Loucy (cell line): ENCODE measurements at regions not wholly inside any gene's neighbourhood (a gene's known extent, or its start where the extent isn't known, plus 50 kb on each side); places are given as distances from the start of the nearest gene placed in this dataset.

Experiments used
- H2AFZ ChIP-seq: fragments of 200-600 bp; sonication (generic); 2 replicates; pipeline ENCODE4 v1.6.0; 2016; ENCODE audit warnings: antibody characterized with exemption, mild to moderate bottlenecking, low read length, moderate library complexity
- H3F3A ChIP-seq: fragments of 200-600 bp; 2 replicates; pipeline ENCODE4 v1.6.0; 2016; ENCODE audit warnings: antibody characterized with exemption, low read depth, mild to moderate bottlenecking
- H3K27me3 ChIP-seq: fragments of 200-600 bp; sonication (generic); 2 replicates; pipeline ENCODE4 v1.6.1; 2014; ENCODE audit warnings: low read length, mild to moderate bottlenecking; ENCODE audit not compliant: insufficient read depth, poor library complexity, severe bottlenecking
- H3K36me3 ChIP-seq: fragments of 200-600 bp; sonication (generic); 2 replicates; pipeline ENCODE4 v1.6.1; 2016; ENCODE audit warnings: low read length; ENCODE audit not compliant: insufficient read depth
- H3K4me1 ChIP-seq: fragments of 200-600 bp; sonication (generic); 2 replicates; pipeline ENCODE4 v1.5.1; 2014; ENCODE audit warnings: low read length, mild to moderate bottlenecking; ENCODE audit not compliant: insufficient read depth, poor library complexity, severe bottlenecking
- H3K4me2 ChIP-seq: fragments of 200-600 bp; sonication (generic); 2 replicates; pipeline ENCODE4 v1.6.0; 2014; ENCODE audit warnings: antibody characterized with exemption, low read length, low read depth, mild to moderate bottlenecking; ENCODE audit not compliant: poor library complexity, severe bottlenecking
- H3K4me3 ChIP-seq: fragments of 200-600 bp; sonication (generic); 2 replicates; pipeline ENCODE4 v1.5.1; 2014; ENCODE audit warnings: low read length, mild to moderate bottlenecking, mixed read lengths; ENCODE audit not compliant: poor library complexity, severe bottlenecking
- H3K79me2 ChIP-seq: fragments of 200-600 bp; sonication (generic); 2 replicates; pipeline ENCODE4 v1.6.1; 2014; ENCODE audit warnings: low read length; ENCODE audit not compliant: insufficient read depth
- H3K9ac ChIP-seq: fragments of 200-600 bp; sonication (generic); 2 replicates; pipeline ENCODE4 v1.6.0; 2014; ENCODE audit warnings: mild to moderate bottlenecking, low read depth, low read length, moderate library complexity; ENCODE audit not compliant: poor library complexity, severe bottlenecking
- H3K9me2 ChIP-seq: fragments of 200-600 bp; sonication (generic); replicated peaks from 2 replicates; pipeline ENCODE4 v1.6.1; 2016; ENCODE audit warnings: low read depth, low read length, mixed read lengths
- H3K9me3 ChIP-seq: fragments of 200-600 bp; sonication (generic); 2 replicates; pipeline ENCODE4 v1.6.1; 2014; ENCODE audit warnings: mild to moderate bottlenecking, antibody characterized with exemption, low read length, low read depth; ENCODE audit not compliant: insufficient read depth
- H4K20me1 ChIP-seq: fragments of 200-600 bp; sonication (generic); 2 replicates; pipeline ENCODE4 v1.6.0; 2014; ENCODE audit warnings: antibody characterized with exemption, low read length, mild to moderate bottlenecking; ENCODE audit not compliant: insufficient read depth, poor library complexity, severe bottlenecking
- EZH2phosphoT487 ChIP-seq: fragments of 200-600 bp; IDR thresholded peaks from 2 replicates; pipeline ENCODE4 v1.6.1; 2018; ENCODE audit warnings: antibody characterized with exemption, mild to moderate bottlenecking, moderate library complexity, borderline replicate concordance
- TF ChIP-seq, protein P1 (sequence below): fragments of 200-600 bp; sonication (generic); conservative IDR thresholded peaks from 2 replicates; pipeline ENCODE4 v1.5.1; 2014; ENCODE audit warnings: mild to moderate bottlenecking, antibody characterized with exemption, low read length

DNA sequence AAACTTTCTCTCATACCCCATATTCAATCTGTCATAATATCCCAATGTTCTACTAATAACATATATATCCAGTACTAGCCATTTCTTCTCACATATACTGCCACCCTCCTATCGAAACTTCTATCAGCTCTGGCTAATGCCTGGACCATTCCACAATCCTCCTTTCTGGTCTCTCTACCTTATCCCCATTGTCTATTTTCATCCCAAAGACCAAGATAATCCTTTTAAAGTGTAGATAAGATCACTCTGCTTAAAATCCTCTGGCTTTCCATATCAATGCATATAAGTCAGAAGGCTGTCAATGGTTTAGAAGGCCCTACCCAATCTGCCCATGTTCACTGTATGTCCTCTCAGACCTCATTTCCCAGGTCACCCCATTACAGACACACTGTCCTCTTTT is 229.6 kb downstream of the ZEB2 start:
- no peak overlapping the region for H2AFZ ChIP-seq
- no peak overlapping the region for H3K4me3 ChIP-seq
- no peaks in the 10 kb centered on the region for H4K20me1 ChIP-seq
- no peaks in the 10 kb centered on the region for H3K9me3 ChIP-seq
- H3K9me2 ChIP-seq: no peaks in the 10 kb centered on the region
- TF ChIP-seq EZH2phosphoT487: no peak
- TF ChIP-seq, protein P1, sequence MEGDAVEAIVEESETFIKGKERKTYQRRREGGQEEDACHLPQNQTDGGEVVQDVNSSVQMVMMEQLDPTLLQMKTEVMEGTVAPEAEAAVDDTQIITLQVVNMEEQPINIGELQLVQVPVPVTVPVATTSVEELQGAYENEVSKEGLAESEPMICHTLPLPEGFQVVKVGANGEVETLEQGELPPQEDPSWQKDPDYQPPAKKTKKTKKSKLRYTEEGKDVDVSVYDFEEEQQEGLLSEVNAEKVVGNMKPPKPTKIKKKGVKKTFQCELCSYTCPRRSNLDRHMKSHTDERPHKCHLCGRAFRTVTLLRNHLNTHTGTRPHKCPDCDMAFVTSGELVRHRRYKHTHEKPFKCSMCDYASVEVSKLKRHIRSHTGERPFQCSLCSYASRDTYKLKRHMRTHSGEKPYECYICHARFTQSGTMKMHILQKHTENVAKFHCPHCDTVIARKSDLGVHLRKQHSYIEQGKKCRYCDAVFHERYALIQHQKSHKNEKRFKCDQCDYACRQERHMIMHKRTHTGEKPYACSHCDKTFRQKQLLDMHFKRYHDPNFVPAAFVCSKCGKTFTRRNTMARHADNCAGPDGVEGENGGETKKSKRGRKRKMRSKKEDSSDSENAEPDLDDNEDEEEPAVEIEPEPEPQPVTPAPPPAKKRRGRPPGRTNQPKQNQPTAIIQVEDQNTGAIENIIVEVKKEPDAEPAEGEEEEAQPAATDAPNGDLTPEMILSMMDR: no peak
- no peak overlapping the region for H3K9ac ChIP-seq
- no peaks in the 10 kb centered on the region for H3K27me3 ChIP-seq
- no peaks in the 10 kb centered on the region; the same call in 1 of the 2 replicates for H3K36me3 ChIP-seq
- H3F3A ChIP-seq: no peaks in the 10 kb centered on the region
- no peak overlapping the region for H3K4me2 ChIP-seq
- peaks cover 8% of the 10 kb centered on the region; the same call in 1 of the 2 replicates for H3K79me2 ChIP-seq
- H3K4me1 ChIP-seq: no peaks in the 10 kb centered on the region

DNA sequence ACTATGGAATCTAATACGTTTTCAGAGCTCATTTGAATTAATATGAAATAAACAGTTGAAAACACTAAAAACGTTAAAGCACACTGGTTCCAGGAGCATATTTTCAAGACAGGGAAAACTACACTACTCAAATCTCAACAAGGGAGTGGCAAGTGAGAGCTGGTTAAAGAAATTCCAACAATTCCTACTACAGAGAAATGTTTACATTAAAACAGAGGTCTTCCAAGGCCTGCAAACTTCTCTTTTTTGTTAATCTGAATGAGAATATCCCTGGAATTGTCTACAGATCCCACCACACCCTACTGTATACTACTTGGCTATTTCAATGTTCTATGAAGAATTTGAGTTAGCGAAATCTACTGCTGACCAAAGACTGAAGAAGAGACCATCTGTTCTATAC is 231.5 kb downstream of the ZEB2 start:
- H3K4me1 ChIP-seq: no peaks in the 10 kb centered on the region
- no peak overlapping the region for H3K4me2 ChIP-seq
- H3K27me3 ChIP-seq: no peaks in the 10 kb centered on the region
- H3F3A ChIP-seq: no peaks in the 10 kb centered on the region
- no peaks in the 10 kb centered on the region; the same call in 1 of the 2 replicates for H3K36me3 ChIP-seq
- no peak overlapping the region for H2AFZ ChIP-seq
- no peaks in the 10 kb centered on the region for H3K9me2 ChIP-seq
- H3K79me2 ChIP-seq: peaks cover 8% of the 10 kb centered on the region; the same call in 1 of the 2 replicates
- H3K4me3 ChIP-seq: no peak overlapping the region
- no peak overlapping the region for H3K9ac ChIP-seq
- no peak for TF ChIP-seq EZH2phosphoT487
- TF ChIP-seq, protein P1: no peak
- no peaks in the 10 kb centered on the region for H3K9me3 ChIP-seq
- no peaks in the 10 kb centered on the region for H4K20me1 ChIP-seq

DNA sequence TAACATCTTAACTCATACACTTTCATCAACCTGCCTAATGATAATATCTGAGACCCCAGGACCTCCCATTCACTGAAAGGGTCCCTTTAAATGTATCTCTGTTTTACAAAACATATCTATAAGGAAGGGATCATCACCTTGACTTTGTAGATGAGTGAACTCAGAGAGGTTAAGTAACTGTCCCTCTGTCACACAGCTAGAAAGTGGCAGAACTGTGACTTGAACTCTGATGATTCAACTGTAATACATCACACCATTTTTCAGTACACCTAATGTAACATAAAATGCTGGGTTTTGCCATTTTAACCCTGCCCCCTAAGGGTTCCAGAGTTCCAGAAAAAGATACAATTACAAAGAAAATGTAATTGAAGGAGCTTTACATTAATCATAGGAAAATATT is 234.6 kb downstream of the ZEB2 start:
- Histone ChIP-seq H3K9ac (no peak overlapping the region), H3K36me3 (no peaks in the 10 kb centered on the region), H3K4me2 (no peak overlapping the region), H3F3A (no peaks in the 10 kb centered on the region), H4K20me1 (no peaks in the 10 kb centered on the region), H3K79me2 (peaks cover 12% of the 10 kb centered on the region; the same call in 1 of the 2 replicates), H3K9me3 (no peaks in the 10 kb centered on the region), H3K9me2 (no peaks in the 10 kb centered on the region), H2AFZ (no peak overlapping the region), H3K27me3 (no peaks in the 10 kb centered on the region), H3K4me3 (no peak overlapping the region), H3K4me1 (peaks cover 11% of the 10 kb centered on the region)
- no peak for TF ChIP-seq EZH2phosphoT487
- TF ChIP-seq, protein P1: no peak
